Kidney (tissue), 13 donors: ENCODE measurements at regions not wholly inside any gene's neighbourhood (a gene's known extent, or its start where the extent isn't known, plus 50 kb on each side); places are given as distances from the start of the nearest gene placed in this dataset.
A peak's percentile ranks its signal among the peaks of the same experiment; 100 is the strongest.

Experiments used
- DNase-seq, 5 donors: peaks; one replicate each; pipeline ENCODE4 v3.0.0-alpha.2; 2013 to 2020
- FAIRE-seq: peaks from 2 replicates; lab custom pipeline; 2012; peaks lifted over from hg19 to GRCh38; lab: Jason Lieb, UNC
- H3K27ac ChIP-seq, 2 donors: one replicate each; pipeline ENCODE4 v1.7.0; 2013; ENCODE audit warnings: low read depth in 2 of 2, low read length in 2 of 2, inconsistent platforms in 1 of 2
- H3K27me3 ChIP-seq: one replicate; pipeline ENCODE4 v1.7.1; 2013; ENCODE audit warnings: low read length, inconsistent platforms; ENCODE audit not compliant: control insufficient read depth, insufficient read depth
- H3K36me3 ChIP-seq, 3 donors: one replicate each; pipeline versions ENCODE4 v1.7.0 to v1.7.1; 2013; ENCODE audit warnings: low read length in 3 of 3, control low read depth in 1 of 3, inconsistent platforms in 1 of 3; ENCODE audit not compliant: insufficient read depth in 3 of 3, control insufficient read depth in 2 of 3
- H3K4me1 ChIP-seq, 3 donors: one replicate each; pipeline versions ENCODE4 v1.7.0 to v1.7.1; 2013; ENCODE audit warnings: low read length in 3 of 3, inconsistent platforms in 1 of 3, low read depth in 1 of 3; ENCODE audit not compliant: control insufficient read depth in 2 of 3, insufficient read depth in 2 of 3
- H3K4me3 ChIP-seq, 3 donors: one replicate each; pipeline versions ENCODE4 v1.7.0 to v1.8.1; 2013; ENCODE audit warnings: low read length in 3 of 3, control low read depth in 1 of 3, inconsistent platforms in 1 of 3
- H3K9ac ChIP-seq, 3 donors: one replicate each; pipeline versions ENCODE4 v1.7.0 to v1.7.1; 2013; ENCODE audit warnings: low read length in 3 of 3, control low read depth in 1 of 3, inconsistent platforms in 1 of 3
- H3K9me3 ChIP-seq, 3 donors: one replicate each; pipeline versions ENCODE4 v1.7.0 to v1.7.1; 2013; ENCODE audit warnings: low read length in 3 of 3, control low read depth in 1 of 3, inconsistent platforms in 1 of 3; ENCODE audit not compliant: control insufficient read depth in 2 of 3, insufficient read depth in 1 of 3
- CTCF ChIP-seq: IDR thresholded peaks from 3 replicates; pipeline ENCODE4 v1.5.1; 2012; ENCODE audit warnings: mild to moderate bottlenecking, moderate library complexity, borderline replicate concordance; ENCODE audit not compliant: insufficient read depth; ENCODE audit errors: extremely low read depth
- intact Hi-C: fragments of 100-400 bp; cut with DNase I; formaldehyde crosslinking; loops from one replicate; pipeline ENCODE4 v1.11.1; 2022
- donor health status: control.
- donor health status: control.
- donor health status: control.
- donor health status: control.
- donor health status: control.
- donor health status: DM: yes; HTN: yes; CAD: no.
- donor health status: Normal renal cell carcinoma (clear cell type).

- Histone ChIP-seq H3K9me3 (no peaks in the 10 kb centered on the region), H3K27me3 (no peaks in the 10 kb centered on the region), H3K4me1 (no peaks in the 10 kb centered on the region), H3K4me3 (no peak overlapping the region), H3K27ac (peak overlapping the region in 1 of 2 donors; percentile 28), H3K36me3 (no peaks in the 10 kb centered on the region), H3K9ac (no peak overlapping the region)
- FAIRE-seq (peak; percentile 17), DNase-seq (peak in 2 of 5 donors; percentile 10 to 42)
- intact Hi-C loops: no loop called here
- no peak for TF ChIP-seq CTCF
Observed at GRCh38 chr2:63658176-63658968, 69.6 kb downstream of the MDH1 start.

GRCh38 chr2:63660060-63660459 is 71.3 kb downstream of the MDH1 start:
- Histone ChIP-seq H3K36me3 (no peaks in the 10 kb centered on the region), H3K27me3 (no peaks in the 10 kb centered on the region), H3K27ac (no peak overlapping the region), H3K9me3 (no peaks in the 10 kb centered on the region), H3K4me1 (no peaks in the 10 kb centered on the region), H3K9ac (no peak overlapping the region), H3K4me3 (no peak overlapping the region)
- intact Hi-C loops: no loop called here
- TF ChIP-seq CTCF: no peak
- no peak for FAIRE-seq
- DNase-seq: no peak

- no peaks in the 10 kb centered on the region for H3K9me3 ChIP-seq
- no peaks in the 10 kb centered on the region for H3K36me3 ChIP-seq
- no peaks in the 10 kb centered on the region for H3K4me1 ChIP-seq
- no peak for TF ChIP-seq CTCF
- FAIRE-seq (no peak), DNase-seq (no peak)
- no peak overlapping the region for H3K27ac ChIP-seq
- no peak overlapping the region for H3K9ac ChIP-seq
- intact Hi-C loops: no loop called here
- no peaks in the 10 kb centered on the region for H3K27me3 ChIP-seq
- H3K4me3 ChIP-seq: no peak overlapping the region
Observed at GRCh38 chr2:63661076-63661475, 72.3 kb downstream of the MDH1 start.
